ENCODE measurements at regions not wholly inside any gene's neighbourhood (a gene's known extent, or its start where the extent isn't known, plus 50 kb on each side); places are given as distances from the start of the nearest gene placed in this dataset.
A peak's percentile ranks its signal among the peaks of the same experiment; 100 is the strongest.

- peaks cover 35% of the 10 kb centered on the region for H3K79me2 ChIP-seq
- H3K4me3 ChIP-seq (ENCODE audit: low read depth, low read length) = no peak overlapping the region
- H3K4me1 ChIP-seq = no peaks in the 10 kb centered on the region
- H3K4me2 ChIP-seq (ENCODE audit: low read length) = no peak overlapping the region
- no peaks in the 10 kb centered on the region for H3K36me3 ChIP-seq (ENCODE audit: control insufficient read depth, insufficient read depth, low read length)
- no peaks in the 10 kb centered on the region for H3K27me3 ChIP-seq (ENCODE audit: control insufficient read depth, insufficient read depth, low read length)
- H3K9ac ChIP-seq = no peak overlapping the region
- no peak overlapping the region for H2AFZ ChIP-seq
- no peaks in the 10 kb centered on the region for H3K9me3 ChIP-seq (ENCODE audit: control insufficient read depth, low read length)
- no peak for TF ChIP-seq CTCF (IDR thresholded peaks at IDR 0.05)
- no peak overlapping the region for H3K27ac ChIP-seq
Measured at GRCh38 chr12:107558816-107559382, 126.7 kb upstream of the PWP1 start.

- Histone ChIP-seq H3K79me2 (peaks cover 35% of the 10 kb centered on the region), H3K27ac (no peak overlapping the region), H2AFZ (no peak overlapping the region), H3K27me3 (ENCODE audit: control insufficient read depth, insufficient read depth, low read length) (no peaks in the 10 kb centered on the region), H3K9ac (no peak overlapping the region), H3K4me2 (ENCODE audit: low read length) (no peak overlapping the region), H3K9me3 (ENCODE audit: control insufficient read depth, low read length) (no peaks in the 10 kb centered on the region), H3K4me3 (ENCODE audit: low read depth, low read length) (no peak overlapping the region), H3K4me1 (peaks cover 2% of the 10 kb centered on the region), H3K36me3 (ENCODE audit: control insufficient read depth, insufficient read depth, low read length) (no peaks in the 10 kb centered on the region)
- no peak for TF ChIP-seq CTCF (IDR thresholded peaks at IDR 0.05)
Measured at GRCh38 chr12:107560165-107560898, 125.3 kb upstream of the PWP1 start.

- Histone ChIP-seq H3K9me3 (ENCODE audit: control insufficient read depth, low read length) (no peaks in the 10 kb centered on the region), H3K9ac (no peak overlapping the region), H3K4me3 (ENCODE audit: low read depth, low read length) (no peak overlapping the region), H3K79me2 (peaks cover 31% of the 10 kb centered on the region), H2AFZ (no peak overlapping the region), H3K36me3 (ENCODE audit: control insufficient read depth, insufficient read depth, low read length) (no peaks in the 10 kb centered on the region), H3K27me3 (ENCODE audit: control insufficient read depth, insufficient read depth, low read length) (no peaks in the 10 kb centered on the region), H3K4me2 (ENCODE audit: low read length) (no peak overlapping the region), H3K27ac (no peak overlapping the region), H3K4me1 (peaks cover 2% of the 10 kb centered on the region)
- TF ChIP-seq CTCF (IDR thresholded peaks at IDR 0.05) = no peak
Measured at GRCh38 chr12:107560899-107561285, 124.7 kb upstream of the PWP1 start.

- Histone ChIP-seq H3K4me2 (ENCODE audit: low read length) (no peak overlapping the region), H3K27ac (no peak overlapping the region), H3K27me3 (ENCODE audit: control insufficient read depth, insufficient read depth, low read length) (no peaks in the 10 kb centered on the region), H3K4me1 (peaks cover 2% of the 10 kb centered on the region), H3K79me2 (peaks cover 30% of the 10 kb centered on the region), H3K4me3 (ENCODE audit: low read depth, low read length) (no peak overlapping the region), H3K36me3 (ENCODE audit: control insufficient read depth, insufficient read depth, low read length) (no peaks in the 10 kb centered on the region), H2AFZ (no peak overlapping the region), H3K9ac (no peak overlapping the region), H3K9me3 (ENCODE audit: control insufficient read depth, low read length) (no peaks in the 10 kb centered on the region)
- TF ChIP-seq CTCF (IDR thresholded peaks at IDR 0.05) = peak; percentile 33
Measured at GRCh38 chr12:107564946-107565345, 120.7 kb upstream of the PWP1 start.

GRCh38 chr12:107565551-107565950 is 120.0 kb upstream of the PWP1 start:
- no peak overlapping the region for H3K27ac ChIP-seq
- no peaks in the 10 kb centered on the region for H3K27me3 ChIP-seq (ENCODE audit: control insufficient read depth, insufficient read depth, low read length)
- H2AFZ ChIP-seq = no peak overlapping the region
- no peak overlapping the region for H3K4me3 ChIP-seq (ENCODE audit: low read depth, low read length)
- H3K9me3 ChIP-seq (ENCODE audit: control insufficient read depth, low read length) = no peaks in the 10 kb centered on the region
- no peak overlapping the region for H3K4me2 ChIP-seq (ENCODE audit: low read length)
- H3K36me3 ChIP-seq (ENCODE audit: control insufficient read depth, insufficient read depth, low read length) = no peaks in the 10 kb centered on the region
- peaks cover 31% of the 10 kb centered on the region for H3K79me2 ChIP-seq
- peaks cover 2% of the 10 kb centered on the region for H3K4me1 ChIP-seq
- no peak for TF ChIP-seq CTCF (IDR thresholded peaks at IDR 0.05)
- H3K9ac ChIP-seq = no peak overlapping the region
